OCI-LY1 (cell line): ENCODE measurements at regions not wholly inside any gene's neighbourhood (a gene's known extent, or its start where the extent isn't known, plus 50 kb on each side); places are given as distances from the start of the nearest gene placed in this dataset.

Experiments used
- EZH2 ChIP-seq: fragments of 200-600 bp; sonication (generic), shearing (Covaris generic); IDR thresholded peaks from 2 replicates; pipeline ENCODE4 v1.8.0; 2017; ENCODE audit warnings: borderline replicate concordance, mixed run types, mild to moderate bottlenecking, antibody characterized with exemption, low read length, moderate library complexity, mixed read lengths
- TF ChIP-seq, protein P1 (sequence below): fragments of 200-600 bp; sonication (generic), shearing (Covaris generic); IDR thresholded peaks from 2 replicates; pipeline ENCODE4 v1.5.1; 2017; ENCODE audit warnings: mild to moderate bottlenecking, antibody characterized with exemption, low read length, moderate library complexity, mixed read lengths

DNA sequence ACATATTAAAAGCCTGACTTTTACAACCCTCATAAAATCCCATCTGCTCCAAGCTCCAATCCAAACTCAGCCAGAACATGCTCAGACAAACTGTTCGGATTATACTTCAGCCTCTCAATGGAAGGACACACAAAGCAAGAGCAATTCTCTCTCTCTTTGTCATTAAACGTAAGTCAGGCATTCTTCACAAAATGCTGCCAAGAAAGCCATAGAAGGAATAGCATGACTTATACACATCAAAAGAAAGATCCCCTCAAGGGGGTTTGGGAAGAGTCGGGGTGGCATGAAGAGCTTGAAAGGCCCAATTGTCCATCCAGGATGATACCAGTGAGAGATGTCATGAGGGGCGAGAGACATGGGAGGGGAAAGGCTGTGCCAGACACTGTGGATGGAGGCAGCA is 268.9 kb downstream of the PREX1 start:
- TF ChIP-seq, protein P1, sequence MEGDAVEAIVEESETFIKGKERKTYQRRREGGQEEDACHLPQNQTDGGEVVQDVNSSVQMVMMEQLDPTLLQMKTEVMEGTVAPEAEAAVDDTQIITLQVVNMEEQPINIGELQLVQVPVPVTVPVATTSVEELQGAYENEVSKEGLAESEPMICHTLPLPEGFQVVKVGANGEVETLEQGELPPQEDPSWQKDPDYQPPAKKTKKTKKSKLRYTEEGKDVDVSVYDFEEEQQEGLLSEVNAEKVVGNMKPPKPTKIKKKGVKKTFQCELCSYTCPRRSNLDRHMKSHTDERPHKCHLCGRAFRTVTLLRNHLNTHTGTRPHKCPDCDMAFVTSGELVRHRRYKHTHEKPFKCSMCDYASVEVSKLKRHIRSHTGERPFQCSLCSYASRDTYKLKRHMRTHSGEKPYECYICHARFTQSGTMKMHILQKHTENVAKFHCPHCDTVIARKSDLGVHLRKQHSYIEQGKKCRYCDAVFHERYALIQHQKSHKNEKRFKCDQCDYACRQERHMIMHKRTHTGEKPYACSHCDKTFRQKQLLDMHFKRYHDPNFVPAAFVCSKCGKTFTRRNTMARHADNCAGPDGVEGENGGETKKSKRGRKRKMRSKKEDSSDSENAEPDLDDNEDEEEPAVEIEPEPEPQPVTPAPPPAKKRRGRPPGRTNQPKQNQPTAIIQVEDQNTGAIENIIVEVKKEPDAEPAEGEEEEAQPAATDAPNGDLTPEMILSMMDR: no peak
- TF ChIP-seq EZH2: no peak
